NCI-H345 (cell line): ENCODE measurements at regions not wholly inside any gene's neighbourhood (a gene's known extent, or its start where the extent isn't known, plus 50 kb on each side); places are given as distances from the start of the nearest gene placed in this dataset.

Experiments
- DNase-seq: peaks from one replicate; lab custom pipeline; 2025; lab: John Stamatoyannopoulos, UW

GRCh38 chr4:177051473-177052060, 258.1 kb upstream of the NEIL3 start:
- DNase-seq, result no peak

DNA sequence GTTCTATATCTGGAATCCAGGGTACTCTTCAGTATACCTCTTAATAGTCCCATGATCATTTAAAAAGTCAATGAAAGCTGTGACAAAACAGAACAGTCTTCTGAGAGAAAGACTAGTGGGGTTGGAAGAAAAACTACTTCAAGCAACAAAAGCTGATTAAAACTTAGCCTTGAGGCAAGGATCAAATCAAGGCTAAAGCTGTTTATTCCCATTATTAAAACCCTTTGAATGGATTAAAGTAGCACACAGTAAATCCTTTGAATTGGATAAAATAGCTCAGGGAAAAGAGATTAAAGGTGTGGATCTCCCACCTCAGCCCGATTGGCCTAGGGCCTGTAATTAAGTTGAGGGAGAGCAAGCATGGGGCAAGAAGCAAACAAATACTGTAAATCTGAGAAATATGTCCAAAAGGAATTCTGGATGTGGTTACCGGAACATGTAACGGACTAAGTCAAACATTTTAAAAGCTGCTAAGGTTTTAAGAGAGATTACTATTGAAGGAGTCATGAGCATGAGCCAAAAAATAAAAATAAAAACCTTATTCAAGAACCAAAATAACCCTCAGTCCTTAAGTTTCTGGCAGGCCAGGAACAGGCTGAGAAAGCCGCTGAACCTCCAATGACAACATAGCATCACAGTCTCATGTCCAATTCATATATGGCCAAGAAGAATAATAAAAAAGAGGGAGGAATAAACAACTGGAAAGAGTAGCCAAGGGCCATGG, 257.3 kb upstream of the NEIL3 start:
- no peak for DNase-seq

- DNase-seq, result no peak
Observed at GRCh38 chr4:177057186-177057585, 252.5 kb upstream of the NEIL3 start.

DNA sequence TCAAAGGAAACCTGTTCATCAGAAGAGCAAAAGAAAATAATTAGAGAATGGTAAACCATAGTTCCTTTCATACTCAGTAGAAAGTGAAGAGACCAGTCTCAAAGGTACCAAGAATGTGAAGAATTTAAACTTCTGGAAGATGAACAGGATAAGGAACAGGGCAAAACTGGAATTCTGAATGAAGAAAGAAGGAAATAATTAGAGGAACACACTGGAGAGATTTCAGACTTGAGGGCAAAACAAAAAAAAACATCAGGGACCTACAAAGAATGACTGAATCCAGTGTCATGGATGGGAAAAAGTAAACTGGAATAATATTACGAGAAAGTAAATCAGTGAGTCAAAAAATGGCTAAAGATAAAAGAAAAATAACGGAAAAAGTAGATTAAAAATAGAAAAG, 245.6 kb upstream of the NEIL3 start:
- DNase-seq, result no peak

- no peak for DNase-seq
Observed at GRCh38 chr4:177064729-177065394, 244.8 kb upstream of the NEIL3 start.

GRCh38 chr4:177066746-177067145, 242.9 kb upstream of the NEIL3 start:
- no peak for DNase-seq

DNA sequence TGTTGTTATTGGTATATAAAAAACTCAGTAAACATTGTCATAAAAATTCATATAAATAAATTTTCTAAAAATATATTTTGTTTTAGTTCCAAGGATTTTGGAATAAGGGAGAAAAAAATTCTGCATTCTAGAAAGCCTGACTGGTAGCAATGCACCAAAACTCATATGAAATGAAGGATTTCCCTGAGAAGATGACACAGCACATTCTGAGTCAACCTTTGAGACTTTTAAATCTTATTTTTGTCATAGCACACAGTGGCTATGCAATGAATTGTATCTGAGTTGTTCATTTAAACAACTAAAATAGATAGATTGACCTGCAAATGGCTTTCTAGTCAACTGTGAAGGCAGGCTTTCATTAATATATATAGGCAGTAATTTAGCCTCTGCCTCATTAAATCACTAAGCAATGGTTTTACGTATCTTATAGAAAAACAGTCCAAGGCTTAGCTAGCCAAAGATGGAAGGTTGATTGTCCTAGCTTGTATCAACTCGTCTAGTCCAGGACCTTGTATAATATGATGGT, 239.1 kb upstream of the NEIL3 start:
- DNase-seq, result no peak

- DNase-seq, result no peak
Observed at GRCh38 chr4:177077095-177077971, 232.3 kb upstream of the NEIL3 start.

DNA sequence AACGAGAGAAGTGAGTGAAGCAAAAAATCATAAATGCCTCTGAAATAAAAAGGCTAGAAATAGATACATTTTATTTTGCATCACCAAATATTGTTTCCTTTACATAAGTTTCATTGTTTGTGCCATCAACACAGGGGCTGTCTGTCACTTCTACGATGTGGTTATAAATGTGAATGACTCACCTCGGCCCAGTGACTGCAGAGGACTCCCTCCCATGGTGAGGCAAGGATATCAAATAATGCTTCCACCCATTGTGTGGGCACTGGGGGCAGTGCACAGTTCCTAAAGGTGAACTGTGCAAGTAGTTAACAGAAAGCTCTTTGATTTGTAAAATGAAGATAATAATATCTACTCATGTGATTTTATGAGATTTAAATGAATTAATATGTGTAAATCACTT, 230.3 kb upstream of the NEIL3 start:
- no peak for DNase-seq

DNA sequence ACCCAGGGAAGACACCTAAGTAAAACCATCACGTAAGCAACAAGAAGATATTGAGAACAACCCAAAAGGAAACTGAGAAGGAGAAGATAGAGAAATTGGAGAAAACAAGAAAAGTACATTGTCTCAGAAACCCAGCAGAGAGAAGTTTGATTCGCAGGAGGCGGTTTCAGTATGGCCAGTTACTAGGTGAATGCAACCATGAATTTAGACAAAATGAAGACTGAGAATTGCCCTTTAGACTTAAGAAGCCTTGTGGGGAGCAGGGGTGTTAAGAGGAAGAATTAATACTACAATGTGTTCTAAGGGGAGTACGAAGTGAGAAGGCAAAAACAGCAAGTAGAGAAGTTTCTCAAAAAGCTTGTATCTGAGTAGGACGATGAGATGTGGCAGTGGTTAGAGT, 229.3 kb upstream of the NEIL3 start:
- DNase-seq, result no peak

- no peak for DNase-seq
Observed at GRCh38 chr4:177087060-177087459, 222.6 kb upstream of the NEIL3 start.

GRCh38 chr4:177087499-177087898, 222.2 kb upstream of the NEIL3 start:
- DNase-seq, result no peak

- no peak for DNase-seq
Observed at GRCh38 chr4:177091515-177091914, 218.2 kb upstream of the NEIL3 start.

- DNase-seq, result no peak
Observed at GRCh38 chr4:177092807-177093206, 216.9 kb upstream of the NEIL3 start.

DNA sequence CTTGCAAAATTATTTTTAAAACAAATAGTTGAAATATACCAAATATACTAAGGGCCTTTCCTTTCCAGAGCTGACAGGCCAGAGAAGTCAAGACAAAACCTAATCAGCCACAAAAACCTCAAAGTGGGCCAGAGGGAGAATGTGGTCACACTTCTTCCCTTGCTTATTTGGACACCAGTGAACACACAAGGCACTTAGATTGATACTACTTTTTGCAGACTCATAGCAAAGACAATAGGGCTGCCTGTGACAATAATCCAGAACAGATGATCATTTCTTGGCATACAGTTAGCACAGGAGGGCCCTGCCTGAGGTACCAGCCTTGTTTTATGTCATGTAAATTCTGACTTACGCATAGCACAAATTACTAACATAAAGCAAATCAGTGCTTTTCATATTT, 215.7 kb upstream of the NEIL3 start:
- DNase-seq, result no peak

- no peak for DNase-seq
Observed at GRCh38 chr4:177097291-177097690, 212.4 kb upstream of the NEIL3 start.

- no peak for DNase-seq
Observed at GRCh38 chr4:177099211-177099610, 210.5 kb upstream of the NEIL3 start.

GRCh38 chr4:177100307-177100706, 209.4 kb upstream of the NEIL3 start:
- no peak for DNase-seq

GRCh38 chr4:177103619-177104018, 206.1 kb upstream of the NEIL3 start:
- DNase-seq, result no peak

DNA sequence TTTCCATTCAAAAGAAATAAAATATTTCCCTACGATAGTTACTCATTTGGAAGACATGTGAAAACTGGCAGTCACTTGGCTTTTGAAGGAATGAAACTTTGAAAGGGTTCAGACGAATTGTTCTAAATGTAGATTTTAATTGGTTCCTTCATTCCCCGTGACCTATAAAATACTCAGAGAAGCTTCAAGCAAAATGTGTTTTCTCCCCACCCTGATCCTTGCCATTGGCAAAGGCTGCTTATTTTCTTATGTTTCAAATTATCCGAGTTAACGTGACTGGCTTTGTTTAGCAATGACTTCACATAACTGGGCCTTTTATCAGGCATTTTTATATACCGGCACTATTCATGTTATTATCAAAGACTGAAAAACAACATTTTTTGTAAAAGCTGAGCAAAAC, 204.1 kb upstream of the NEIL3 start:
- DNase-seq, result no peak

DNA sequence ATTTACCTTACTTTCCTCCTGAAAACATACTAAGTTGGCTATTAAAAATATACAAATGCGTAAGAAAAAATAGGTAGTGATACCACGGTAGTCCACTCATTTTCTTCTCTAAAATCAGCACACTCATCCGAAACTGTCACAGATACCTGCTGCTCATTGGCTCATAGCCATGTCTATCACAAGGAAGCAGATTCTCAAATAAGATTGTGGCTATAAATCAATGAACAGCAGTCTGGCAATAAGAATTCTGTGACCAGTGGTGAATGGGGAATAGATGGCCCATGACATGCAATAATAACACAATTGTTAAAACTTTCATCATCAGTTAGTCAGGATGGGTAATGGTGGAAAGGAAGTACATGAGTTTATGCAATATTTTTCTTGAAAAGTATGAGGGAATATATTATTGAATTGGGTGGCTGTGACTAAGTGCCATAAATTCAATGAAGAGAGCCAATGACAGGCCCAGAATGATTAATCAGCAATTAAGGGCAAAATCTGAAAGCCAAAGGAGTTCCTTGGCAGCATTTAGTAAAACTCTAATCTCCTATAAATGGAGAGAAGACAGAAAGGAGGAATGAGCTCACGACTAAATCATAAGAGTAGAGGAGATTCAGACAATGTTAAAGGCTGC, 202.3 kb upstream of the NEIL3 start:
- DNase-seq, result no peak

DNA sequence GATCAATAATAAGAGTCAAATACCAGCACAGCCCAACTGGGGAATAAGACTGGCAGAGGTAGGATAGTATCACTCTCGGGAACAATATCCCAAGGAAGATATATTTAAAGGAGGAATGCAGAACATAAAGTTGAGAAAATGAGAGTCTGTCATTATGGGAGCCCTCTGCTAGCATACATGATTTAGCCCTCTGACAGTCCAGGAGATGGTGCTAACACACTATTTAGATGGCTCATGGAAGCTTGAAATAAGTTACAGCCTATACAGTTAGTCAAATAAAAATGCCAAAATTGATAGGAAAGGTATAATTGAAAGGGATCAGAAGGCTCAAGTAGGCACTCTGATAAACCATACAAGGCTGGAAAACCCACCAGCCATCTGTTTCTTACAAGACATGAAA, 201.0 kb upstream of the NEIL3 start:
- no peak for DNase-seq
